ENCODE measurements at regions not wholly inside any gene's neighbourhood (a gene's known extent, or its start where the extent isn't known, plus 50 kb on each side); places are given as distances from the start of the nearest gene placed in this dataset.

DNA sequence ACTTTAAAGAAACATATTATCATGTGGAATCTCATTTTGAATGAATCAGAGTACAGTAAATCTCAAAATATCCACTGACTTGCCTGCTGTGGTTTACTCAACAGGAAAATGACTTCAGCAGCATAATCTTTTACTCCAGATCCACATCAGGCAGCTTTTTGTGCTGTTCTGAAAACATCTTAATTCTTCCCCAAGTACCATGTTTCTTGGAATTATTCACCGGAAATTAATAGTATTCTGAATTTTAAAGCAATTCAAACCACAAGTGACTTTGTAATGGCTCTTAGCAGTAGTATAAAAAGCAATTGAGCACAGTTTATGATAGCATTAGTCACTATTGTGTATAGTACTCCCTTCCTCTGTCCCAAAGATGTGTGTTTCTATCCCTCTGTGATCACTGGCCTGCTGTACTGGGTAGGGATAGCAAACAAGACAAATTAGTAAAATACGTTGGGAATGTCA lies 64.2 kb upstream of the ERRFI1 start:
- Histone ChIP-seq H3K27me3 (ENCODE audit: control insufficient read depth in 3 of 3, insufficient read depth in 3 of 3, low read length in 2 of 3) (no peaks in the 10 kb centered on the region), H3K4me1 (ENCODE audit: control insufficient read depth in 5 of 5, insufficient read depth in 5 of 5, low read length in 5 of 5) (peaks cover 0 to 11% (median 6%) of the 10 kb centered on the region in 5 donors), H3K9ac (ENCODE audit: insufficient read depth in 1 of 2, low read length in 2 of 2) (no peak overlapping the region), H3K9me3 (ENCODE audit: control insufficient read depth in 4 of 4, insufficient read depth in 3 of 4, low read length in 3 of 4) (no peaks in the 10 kb centered on the region), H3K36me3 (ENCODE audit: control insufficient read depth in 4 of 4, insufficient read depth in 4 of 4, low read length in 4 of 4) (no peaks in the 10 kb centered on the region), H3K4me3 (no peak overlapping the region), H3K27ac (ENCODE audit: low read depth in 1 of 2, low read length in 1 of 2) (peak overlapping the region in 1 of 2 donors; percentile 27)
- peak; percentile 63 for ATAC-seq (ENCODE audit: insufficient read depth, low FRiP score)
- WGBS, 2 donors = 60 to 74% methylated on average over 2 of the region's 2 CpGs
- TF ChIP-seq, protein P1, sequence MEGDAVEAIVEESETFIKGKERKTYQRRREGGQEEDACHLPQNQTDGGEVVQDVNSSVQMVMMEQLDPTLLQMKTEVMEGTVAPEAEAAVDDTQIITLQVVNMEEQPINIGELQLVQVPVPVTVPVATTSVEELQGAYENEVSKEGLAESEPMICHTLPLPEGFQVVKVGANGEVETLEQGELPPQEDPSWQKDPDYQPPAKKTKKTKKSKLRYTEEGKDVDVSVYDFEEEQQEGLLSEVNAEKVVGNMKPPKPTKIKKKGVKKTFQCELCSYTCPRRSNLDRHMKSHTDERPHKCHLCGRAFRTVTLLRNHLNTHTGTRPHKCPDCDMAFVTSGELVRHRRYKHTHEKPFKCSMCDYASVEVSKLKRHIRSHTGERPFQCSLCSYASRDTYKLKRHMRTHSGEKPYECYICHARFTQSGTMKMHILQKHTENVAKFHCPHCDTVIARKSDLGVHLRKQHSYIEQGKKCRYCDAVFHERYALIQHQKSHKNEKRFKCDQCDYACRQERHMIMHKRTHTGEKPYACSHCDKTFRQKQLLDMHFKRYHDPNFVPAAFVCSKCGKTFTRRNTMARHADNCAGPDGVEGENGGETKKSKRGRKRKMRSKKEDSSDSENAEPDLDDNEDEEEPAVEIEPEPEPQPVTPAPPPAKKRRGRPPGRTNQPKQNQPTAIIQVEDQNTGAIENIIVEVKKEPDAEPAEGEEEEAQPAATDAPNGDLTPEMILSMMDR (IDR thresholded peaks at IDR 0.05; ENCODE audit: control extremely low read depth, extremely low read depth) = no peak
- DNase-seq = no peak

DNA sequence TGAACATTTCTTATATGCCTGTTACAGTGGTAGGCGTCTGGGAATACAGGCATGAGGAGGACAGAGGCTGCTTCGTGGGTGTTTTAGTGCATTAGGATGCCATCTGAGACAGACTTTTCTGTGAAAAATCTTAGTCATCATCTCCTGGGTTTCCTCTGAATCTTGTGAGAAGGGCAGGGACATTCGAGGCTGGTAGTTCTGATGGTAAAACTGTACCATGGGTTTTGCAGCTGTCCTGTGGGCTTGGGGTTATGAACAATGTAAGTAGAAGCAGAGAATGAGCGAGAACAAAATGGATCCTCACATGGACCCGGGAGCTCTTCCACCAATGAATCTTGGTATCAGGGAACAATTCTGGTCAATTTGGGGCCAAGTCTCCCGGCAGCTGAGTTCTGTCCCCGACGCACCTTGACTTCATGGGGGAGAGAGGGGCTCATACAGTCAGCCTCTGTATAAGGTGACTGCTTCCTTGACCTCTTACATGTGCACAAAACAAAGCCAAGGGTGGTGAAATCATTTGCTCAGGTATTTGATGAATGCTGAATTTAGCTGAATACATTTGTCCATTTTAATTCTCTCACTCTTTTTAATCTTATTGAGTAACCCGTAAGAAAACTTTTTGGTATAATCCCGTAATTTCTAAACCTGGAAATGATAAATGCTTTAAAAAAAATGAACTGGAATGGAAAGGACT lies 63.6 kb upstream of the ERRFI1 start:
- ATAC-seq (ENCODE audit: insufficient read depth, low FRiP score) (no peak), DNase-seq (no peak)
- Histone ChIP-seq H3K9ac (ENCODE audit: insufficient read depth in 1 of 2, low read length in 2 of 2) (no peak overlapping the region), H3K36me3 (ENCODE audit: control insufficient read depth in 4 of 4, insufficient read depth in 4 of 4, low read length in 4 of 4) (no peaks in the 10 kb centered on the region), H3K27me3 (ENCODE audit: control insufficient read depth in 3 of 3, insufficient read depth in 3 of 3, low read length in 2 of 3) (no peaks in the 10 kb centered on the region), H3K9me3 (ENCODE audit: control insufficient read depth in 4 of 4, insufficient read depth in 3 of 4, low read length in 3 of 4) (no peaks in the 10 kb centered on the region), H3K27ac (ENCODE audit: low read depth in 1 of 2, low read length in 1 of 2) (no peak overlapping the region), H3K4me3 (no peak overlapping the region), H3K4me1 (ENCODE audit: control insufficient read depth in 5 of 5, insufficient read depth in 5 of 5, low read length in 5 of 5) (peaks cover 0 to 5% (median 3%) of the 10 kb centered on the region in 5 donors)
- WGBS, 2 donors = 89 to 94% methylated on average over 10 of the region's 10 CpGs
- TF ChIP-seq, protein P1 (IDR thresholded peaks at IDR 0.05; ENCODE audit: control extremely low read depth, extremely low read depth) = no peak

DNA sequence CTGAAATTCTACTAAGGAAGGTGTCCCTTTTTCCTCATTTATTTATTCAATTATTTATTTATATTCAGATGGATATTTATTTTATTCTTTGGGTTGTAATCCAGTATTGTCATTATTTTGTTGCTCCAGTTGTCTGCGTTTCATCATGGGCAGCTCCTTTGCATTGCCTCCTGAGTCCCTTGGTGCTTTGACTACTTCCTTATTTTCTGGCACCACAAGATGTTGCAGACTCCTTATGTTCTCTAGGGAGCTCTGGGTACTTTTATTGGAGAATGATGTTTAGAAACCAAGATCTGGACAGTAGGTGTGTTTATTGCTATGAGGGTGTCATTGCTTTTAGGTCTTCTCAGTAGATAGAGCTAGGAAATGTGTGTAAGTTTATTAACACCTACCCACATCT lies 59.9 kb upstream of the ERRFI1 start:
- no peaks in the 10 kb centered on the region for H3K36me3 ChIP-seq (ENCODE audit: control insufficient read depth in 4 of 4, insufficient read depth in 4 of 4, low read length in 4 of 4)
- no peak overlapping the region for H3K27ac ChIP-seq (ENCODE audit: low read depth in 1 of 2, low read length in 1 of 2)
- ATAC-seq (ENCODE audit: insufficient read depth, low FRiP score) (no peak), DNase-seq (no peak)
- H3K27me3 ChIP-seq (ENCODE audit: control insufficient read depth in 3 of 3, insufficient read depth in 3 of 3, low read length in 2 of 3) = no peaks in the 10 kb centered on the region
- H3K9ac ChIP-seq (ENCODE audit: insufficient read depth in 1 of 2, low read length in 2 of 2) = no peak overlapping the region
- peaks cover 0 to 14% (median 0%) of the 10 kb centered on the region in 5 donors for H3K4me1 ChIP-seq (ENCODE audit: control insufficient read depth in 5 of 5, insufficient read depth in 5 of 5, low read length in 5 of 5)
- H3K4me3 ChIP-seq = no peak overlapping the region
- H3K9me3 ChIP-seq (ENCODE audit: control insufficient read depth in 4 of 4, insufficient read depth in 3 of 4, low read length in 3 of 4) = no peaks in the 10 kb centered on the region
- TF ChIP-seq, protein P1 (IDR thresholded peaks at IDR 0.05; ENCODE audit: control extremely low read depth, extremely low read depth) = no peak
- 58 to 82% methylated on average over 1 of the region's 1 CpG for WGBS, 2 donors
